Sigmoid colon (tissue), 6 donors: ENCODE measurements at regions not wholly inside any gene's neighbourhood (a gene's known extent, or its start where the extent isn't known, plus 50 kb on each side); places are given as distances from the start of the nearest gene placed in this dataset.
A peak's percentile ranks its signal among the peaks of the same experiment; 100 is the strongest.

Experiments used
- DNase-seq: peaks from one replicate; pipeline ENCODE4 v3.0.0-alpha.2; 2019
- H3K27ac ChIP-seq, 4 donors: fragments of 200-600 bp; sonication (generic); one replicate each; pipeline ENCODE4 v1.5.1; 2016 to 2019; ENCODE audit warnings: mild to moderate bottlenecking in 1 of 4
- H3K27me3 ChIP-seq, 3 donors: fragments of 200-600 bp; sonication (generic); one replicate each; pipeline ENCODE4 v1.5.1; 2019; ENCODE audit warnings: mild to moderate bottlenecking in 1 of 3
- H3K36me3 ChIP-seq, 4 donors: fragments of 200-600 bp; sonication (generic); one replicate each; pipeline ENCODE4 v1.5.1; 2016 to 2019
- H3K4me1 ChIP-seq, 4 donors: fragments of 200-600 bp; sonication (generic); one replicate each; pipeline ENCODE4 v1.5.1; 2017 to 2019
- H3K4me3 ChIP-seq, 4 donors: fragments of 200-600 bp; sonication (generic); one replicate each; pipeline ENCODE4 v1.5.1; 2017 to 2019; ENCODE audit warnings: mild to moderate bottlenecking in 2 of 4, moderate library complexity in 1 of 4
- H3K9me3 ChIP-seq, 4 donors: fragments of 200-600 bp in 3 of 4; sonication (generic) in 3 of 4; one replicate each; pipeline versions ENCODE4 v1.5.1 to v1.6.1; 2013 to 2019
- EP300 ChIP-seq, 4 donors: sonication (generic); formaldehyde crosslinking; IDR thresholded peaks; one replicate each; pipeline ENCODE4 v1.6.1; 2017; ENCODE audit warnings: antibody characterized with exemption in 4 of 4
- POLR2A ChIP-seq, 2 donors: fragments of 450-650 bp; IDR thresholded peaks; one replicate each; pipeline ENCODE4 v1.6.1; 2016; ENCODE audit warnings: antibody characterized with exemption in 2 of 2, mild to moderate bottlenecking in 2 of 2, moderate library complexity in 2 of 2
- POLR2AphosphoS5 ChIP-seq, 4 donors: sonication (generic); formaldehyde crosslinking; IDR thresholded peaks; one replicate each; pipeline ENCODE4 v1.6.1; 2017; ENCODE audit warnings: antibody characterized with exemption in 4 of 4
- WGBS, 2 donors: extraction: QIAGEN DNeasy Blood & Tissue Kit; methylation state at CpG; one replicate each; pipeline ENCODE4 v1.1.7; 2013; 5-methylcytosine and 5-hydroxymethylcytosine counted together
- intact Hi-C: fragments of 100-400 bp; cut with DNase I; formaldehyde crosslinking; loops from one replicate; pipeline ENCODE4 v1.15.1; 2023
- TF ChIP-seq, protein P1 (sequence below), 4 experiments: fragments of 450-650 bp in 3 of 4; fragments of 200-600 bp in 1 of 4; IDR thresholded peaks; one replicate each; pipeline ENCODE4 v1.5.1; 2016 to 2019; ENCODE audit warnings: antibody characterized with exemption in 4 of 4, mild to moderate bottlenecking in 3 of 4, moderate library complexity in 2 of 4
- donor health status: healthy with polysubstance abuse.
- donor health status: healthy.

DNA sequence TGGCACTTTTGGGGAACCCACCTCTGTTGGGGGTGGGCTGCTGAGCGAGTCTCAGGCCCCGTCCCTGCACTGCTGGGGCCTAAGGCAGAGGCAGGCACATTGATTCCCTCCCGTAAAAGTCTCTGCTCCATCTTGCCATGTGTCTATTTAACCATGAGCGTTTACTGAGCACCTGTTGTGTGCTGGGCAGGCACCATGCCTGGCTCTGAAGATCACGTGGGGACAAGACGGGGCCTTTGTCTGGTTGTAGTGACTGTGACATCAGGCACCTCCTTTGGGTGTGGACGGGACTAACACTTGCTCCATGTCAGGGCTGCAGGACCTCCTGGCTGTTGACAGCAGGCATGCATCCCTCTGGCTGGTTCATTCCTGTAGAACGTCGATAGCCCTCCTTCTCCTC, 204.7 kb upstream of the CIBAR2 start:
- H3K36me3 ChIP-seq, result no peaks in the 10 kb centered on the region
- H3K9me3 ChIP-seq, result no peaks in the 10 kb centered on the region
- no peaks in the 10 kb centered on the region for H3K27me3 ChIP-seq
- H3K27ac ChIP-seq, result no peak overlapping the region
- no peak overlapping the region for H3K4me3 ChIP-seq
- H3K4me1 ChIP-seq, result peaks cover 0 to 55% (median 41%) of the 10 kb centered on the region in 4 donors
- TF ChIP-seq, protein P1, sequence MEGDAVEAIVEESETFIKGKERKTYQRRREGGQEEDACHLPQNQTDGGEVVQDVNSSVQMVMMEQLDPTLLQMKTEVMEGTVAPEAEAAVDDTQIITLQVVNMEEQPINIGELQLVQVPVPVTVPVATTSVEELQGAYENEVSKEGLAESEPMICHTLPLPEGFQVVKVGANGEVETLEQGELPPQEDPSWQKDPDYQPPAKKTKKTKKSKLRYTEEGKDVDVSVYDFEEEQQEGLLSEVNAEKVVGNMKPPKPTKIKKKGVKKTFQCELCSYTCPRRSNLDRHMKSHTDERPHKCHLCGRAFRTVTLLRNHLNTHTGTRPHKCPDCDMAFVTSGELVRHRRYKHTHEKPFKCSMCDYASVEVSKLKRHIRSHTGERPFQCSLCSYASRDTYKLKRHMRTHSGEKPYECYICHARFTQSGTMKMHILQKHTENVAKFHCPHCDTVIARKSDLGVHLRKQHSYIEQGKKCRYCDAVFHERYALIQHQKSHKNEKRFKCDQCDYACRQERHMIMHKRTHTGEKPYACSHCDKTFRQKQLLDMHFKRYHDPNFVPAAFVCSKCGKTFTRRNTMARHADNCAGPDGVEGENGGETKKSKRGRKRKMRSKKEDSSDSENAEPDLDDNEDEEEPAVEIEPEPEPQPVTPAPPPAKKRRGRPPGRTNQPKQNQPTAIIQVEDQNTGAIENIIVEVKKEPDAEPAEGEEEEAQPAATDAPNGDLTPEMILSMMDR (IDR thresholded peaks at IDR 0.05), result no peak
- TF ChIP-seq POLR2AphosphoS5 (IDR thresholded peaks at IDR 0.05) (no peak), POLR2A (IDR thresholded peaks at IDR 0.05) (no peak), EP300 (IDR thresholded peaks at IDR 0.05) (no peak)
- DNase-seq, result no peak
- 76 to 86% methylated on average over 9 of the region's 9 CpGs for WGBS, 2 donors
- intact Hi-C loops, result no loop called here

DNA sequence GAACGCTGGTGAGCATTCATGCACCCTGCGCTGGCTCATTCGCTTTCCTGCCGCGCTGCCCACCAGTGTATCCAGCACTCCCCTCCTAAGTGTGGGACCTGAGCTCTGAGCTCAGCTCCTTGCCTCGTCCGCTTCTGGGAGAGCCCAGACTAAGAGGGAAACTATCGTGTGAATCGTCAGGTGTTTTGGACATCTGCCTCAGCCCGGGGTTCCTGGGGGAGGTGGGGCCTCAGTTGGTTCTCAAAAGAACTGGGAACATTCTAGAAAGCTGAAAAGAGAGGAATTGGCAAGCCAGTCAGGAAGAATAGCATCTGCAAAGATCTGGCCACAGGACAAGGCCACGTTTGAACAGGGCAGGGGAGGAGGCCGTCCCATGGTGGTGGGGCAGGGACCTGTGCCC, 205.4 kb upstream of the CIBAR2 start:
- peaks cover 0 to 62% (median 47%) of the 10 kb centered on the region in 4 donors for H3K4me1 ChIP-seq
- TF ChIP-seq EP300 (IDR thresholded peaks at IDR 0.05) (no peak), POLR2AphosphoS5 (IDR thresholded peaks at IDR 0.05) (no peak), POLR2A (IDR thresholded peaks at IDR 0.05) (no peak)
- TF ChIP-seq, protein P1 (IDR thresholded peaks at IDR 0.05), result no peak
- 83 to 88% methylated on average over 12 of the region's 12 CpGs for WGBS, 2 donors
- no peaks in the 10 kb centered on the region for H3K9me3 ChIP-seq
- H3K27me3 ChIP-seq, result no peaks in the 10 kb centered on the region
- no peak overlapping the region for H3K4me3 ChIP-seq
- intact Hi-C loops, result no loop called here
- H3K27ac ChIP-seq, result no peak overlapping the region
- no peaks in the 10 kb centered on the region for H3K36me3 ChIP-seq
- no peak for DNase-seq

DNA sequence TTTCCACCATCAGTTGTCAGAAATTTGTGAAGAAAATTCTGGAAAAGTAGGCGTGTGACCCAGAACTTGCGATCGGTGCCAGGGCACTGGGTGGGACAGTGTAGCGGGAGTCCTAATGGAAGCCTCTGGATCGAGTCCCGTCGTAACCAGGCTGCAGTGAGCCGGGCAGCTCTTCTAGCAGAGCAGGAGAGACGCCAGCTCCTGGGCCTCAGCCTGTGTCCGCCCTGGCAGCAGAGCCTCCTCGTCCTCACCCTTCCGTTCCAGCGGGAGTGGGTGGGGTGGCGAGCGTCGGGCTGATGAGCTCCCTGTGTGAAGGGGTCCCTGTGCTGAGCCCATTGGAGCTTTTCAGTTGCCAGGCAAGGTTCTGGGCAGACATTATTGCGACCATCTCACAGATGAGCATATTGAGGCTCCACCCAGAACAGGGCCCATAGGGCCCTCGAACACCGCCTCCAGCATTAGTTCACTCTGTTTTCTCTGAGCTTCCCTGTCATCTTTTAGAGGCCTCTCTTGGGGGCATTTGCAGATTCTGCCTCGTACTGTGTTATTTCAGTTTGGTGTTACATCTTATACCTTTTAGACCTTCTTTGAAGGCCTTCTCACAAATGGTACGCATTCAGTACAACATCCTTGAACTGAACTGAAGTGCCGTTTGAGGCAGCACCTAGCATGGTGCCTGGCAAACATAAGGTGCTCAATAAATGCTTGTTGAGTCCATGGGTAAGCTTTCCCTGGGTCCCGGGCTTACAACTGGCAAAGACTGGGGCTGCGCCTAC, 207.1 kb upstream of the CIBAR2 start:
- no peak overlapping the region for H3K4me3 ChIP-seq
- no peaks in the 10 kb centered on the region for H3K36me3 ChIP-seq
- peak overlapping the region in 1 of 4 donors; percentile 25 for H3K27ac ChIP-seq
- intact Hi-C loops, result no loop called here
- peaks cover 0 to 47% (median 36%) of the 10 kb centered on the region in 4 donors for H3K4me1 ChIP-seq
- no peak for DNase-seq
- H3K27me3 ChIP-seq, result no peaks in the 10 kb centered on the region
- TF ChIP-seq EP300 (IDR thresholded peaks at IDR 0.05) (no peak), POLR2A (IDR thresholded peaks at IDR 0.05) (no peak), POLR2AphosphoS5 (IDR thresholded peaks at IDR 0.05) (no peak)
- TF ChIP-seq, protein P1 (IDR thresholded peaks at IDR 0.05), result no peak
- 93 to 95% methylated on average over 24 of the region's 24 CpGs for WGBS, 2 donors
- H3K9me3 ChIP-seq, result no peaks in the 10 kb centered on the region

DNA sequence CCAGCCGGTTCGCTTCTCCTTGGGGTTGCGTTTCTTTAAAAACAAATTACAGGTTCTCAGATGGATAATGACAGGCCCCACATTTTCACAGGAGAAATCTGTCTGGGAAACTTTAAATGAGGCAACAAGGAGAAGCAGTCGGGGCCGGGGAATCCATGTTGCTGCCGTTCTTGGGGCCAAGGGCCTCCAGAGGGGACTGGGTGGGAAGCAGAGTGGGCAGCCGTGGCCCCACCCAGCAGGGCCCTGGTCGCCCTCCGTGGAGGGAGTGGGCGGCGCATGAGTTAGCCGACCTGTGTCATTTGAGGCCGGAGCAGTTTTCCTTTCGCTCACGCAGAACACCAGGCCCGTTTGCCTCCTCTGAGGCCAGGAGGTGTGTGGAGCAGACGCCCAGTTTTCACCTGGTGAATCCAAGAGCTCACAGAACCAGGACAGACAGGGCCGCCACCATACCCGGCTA, 207.7 kb upstream of the CIBAR2 start:
- Histone ChIP-seq H3K4me1 (peaks cover 0 to 41% (median 36%) of the 10 kb centered on the region in 4 donors), H3K9me3 (no peaks in the 10 kb centered on the region), H3K4me3 (no peak overlapping the region), H3K36me3 (no peaks in the 10 kb centered on the region), H3K27ac (peak overlapping the region in 3 of 4 donors; percentile 25 to 80 (median 79)), H3K27me3 (no peaks in the 10 kb centered on the region)
- 86 to 89% methylated on average over 19 of the region's 19 CpGs for WGBS, 2 donors
- intact Hi-C loops, result loop anchor here (5.0 kb wide), 1 partner anchor 37 kb away; no protein-coding TSS in a partner anchor
- no peak for TF ChIP-seq POLR2A (IDR thresholded peaks at IDR 0.05)
- TF ChIP-seq EP300 (IDR thresholded peaks at IDR 0.05), result no peak
- TF ChIP-seq POLR2AphosphoS5 (IDR thresholded peaks at IDR 0.05), result no peak
- DNase-seq, result no peak

DNA sequence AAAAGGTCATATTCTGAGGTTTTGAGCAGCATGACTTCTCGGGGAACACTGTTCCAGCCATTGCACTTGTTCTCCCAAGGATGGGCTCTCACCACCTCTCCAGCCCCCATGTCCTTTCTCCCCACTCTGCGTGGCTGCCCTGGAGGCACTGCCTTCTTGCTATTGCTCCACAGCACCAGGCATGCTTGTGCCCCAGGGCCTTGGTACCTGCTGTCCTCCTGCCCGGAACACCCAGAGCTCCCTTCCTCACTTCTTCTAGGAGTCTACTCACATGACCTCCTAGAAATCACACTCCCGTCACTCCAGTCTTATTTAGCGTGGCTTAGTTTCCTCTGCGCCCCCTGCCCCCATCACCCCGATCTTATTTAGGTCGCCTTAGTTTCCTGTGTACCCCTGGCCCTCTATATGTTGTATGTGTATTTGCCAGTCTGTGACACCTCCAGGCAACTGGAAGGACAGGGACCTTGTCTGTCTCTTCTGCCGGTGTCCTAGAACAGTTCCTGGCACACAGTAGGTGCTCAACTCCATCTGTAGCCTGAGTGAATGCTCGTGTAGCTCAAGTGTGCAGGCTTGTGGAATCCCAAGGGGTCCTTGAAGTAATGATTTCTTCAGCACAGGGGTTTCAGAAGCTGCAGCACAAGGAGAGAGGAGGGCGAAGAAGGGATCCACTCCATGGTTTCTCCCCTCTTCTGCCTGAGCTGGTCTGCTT, 208.6 kb upstream of the CIBAR2 start:
- H3K4me1 ChIP-seq, result peaks cover 0 to 41% (median 36%) of the 10 kb centered on the region in 4 donors
- H3K9me3 ChIP-seq, result no peaks in the 10 kb centered on the region
- TF ChIP-seq POLR2A (IDR thresholded peaks at IDR 0.05), result no peak
- TF ChIP-seq POLR2AphosphoS5 (IDR thresholded peaks at IDR 0.05), result no peak
- TF ChIP-seq, protein P1 (IDR thresholded peaks at IDR 0.05), result no peak
- no peak for TF ChIP-seq EP300 (IDR thresholded peaks at IDR 0.05)
- peak overlapping the region; percentile 70 to 80 (median 77) for H3K27ac ChIP-seq
- intact Hi-C loops, result loop anchor here (5.0 kb wide), 1 partner anchor 36 kb away; no protein-coding TSS in a partner anchor
- 93 to 94% methylated on average over 11 of the region's 11 CpGs for WGBS, 2 donors
- no peak overlapping the region for H3K4me3 ChIP-seq
- no peaks in the 10 kb centered on the region for H3K27me3 ChIP-seq
- no peak for DNase-seq
- no peaks in the 10 kb centered on the region for H3K36me3 ChIP-seq
